Stimulated activated CD4-positive, alpha-beta T cell treated with anti-CD3 and anti-CD28 coated beads, Interleukin-1b, Interleukin-23, amount 100 ng/mL, for 24 hours (primary cell): ENCODE measurements at regions not wholly inside any gene's neighbourhood (a gene's known extent, or its start where the extent isn't known, plus 50 kb on each side); places are given as distances from the start of the nearest gene placed in this dataset.
"Not testable (repeated sequence)": the region's sequence is repeated elsewhere in the genome, so short reads cannot be mapped to it uniquely, and the experiment has no call there.

Source experiments
- DNase-seq, 4 experiments: peaks; one replicate each; pipeline ENCODE4 v3.0.0-alpha.2; 2020; ENCODE audit warnings: low read depth in 4 of 4, low spot score in 1 of 4

DNA sequence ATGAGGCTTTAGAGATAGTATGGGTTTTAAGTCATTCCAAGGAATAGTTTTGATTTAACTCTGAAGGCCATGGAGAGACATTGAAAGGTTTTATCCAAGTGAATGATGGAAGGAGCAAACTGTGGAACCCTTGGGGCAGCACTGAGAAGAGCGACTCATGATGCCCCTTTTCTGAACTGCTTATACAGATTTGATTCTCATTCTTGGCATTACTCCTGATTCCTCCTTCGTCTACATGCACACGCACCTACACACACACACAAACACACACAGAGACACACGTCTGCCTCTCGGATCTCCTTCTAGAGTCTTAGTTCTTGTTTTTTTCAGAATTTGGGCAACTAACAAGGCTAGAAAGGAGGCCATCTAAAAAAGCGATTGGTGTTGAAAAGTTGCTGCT is 94.1 kb upstream of the TPTE start:
- not testable (repeated sequence) for DNase-seq

DNA sequence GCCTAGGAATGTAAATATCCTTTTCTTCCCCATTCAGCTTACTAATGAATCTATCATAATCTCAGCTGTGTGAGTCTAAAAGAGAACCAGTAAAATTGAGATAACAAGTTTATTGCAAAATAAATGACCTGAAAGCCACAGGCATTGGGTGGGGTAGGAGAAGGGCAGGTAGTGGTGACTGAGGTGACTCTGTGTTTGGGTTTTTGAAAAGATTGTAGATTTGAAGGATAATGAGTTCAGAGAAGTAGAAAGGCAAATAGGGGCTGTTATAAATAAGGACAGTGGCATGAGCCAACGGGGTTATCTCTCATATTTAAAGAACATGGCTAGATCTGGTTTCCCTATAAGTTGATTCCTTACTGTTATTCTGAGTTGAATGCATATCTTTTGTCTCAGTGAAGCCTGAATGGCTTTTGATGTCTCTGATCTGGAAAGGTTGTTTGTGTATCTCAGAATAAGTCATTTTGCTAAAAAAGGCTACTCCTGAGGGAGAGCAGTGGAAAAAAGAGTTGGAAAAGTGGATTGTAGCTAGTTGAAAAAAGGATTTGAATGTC is 92.3 kb upstream of the TPTE start:
- not testable (repeated sequence) for DNase-seq

DNA sequence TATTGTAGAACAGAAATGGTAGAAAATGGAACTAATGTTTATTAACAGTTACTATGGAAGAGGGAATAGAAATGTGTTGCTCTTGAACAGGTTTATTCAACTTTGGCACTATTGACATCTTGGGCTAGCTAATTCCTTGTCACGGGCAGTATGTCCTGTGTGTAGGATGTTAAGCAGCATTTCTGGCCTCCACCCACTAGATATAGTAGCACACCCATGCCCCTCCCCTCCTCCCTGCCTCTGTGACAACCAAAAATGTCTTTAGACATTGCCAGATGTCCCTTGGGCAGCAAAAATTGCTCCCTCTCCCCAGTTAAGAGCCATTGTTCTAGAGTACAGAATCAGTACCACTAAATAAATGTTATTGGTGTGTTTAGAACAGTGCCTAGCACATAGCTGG is 91.4 kb upstream of the TPTE start:
- DNase-seq: no peak

DNA sequence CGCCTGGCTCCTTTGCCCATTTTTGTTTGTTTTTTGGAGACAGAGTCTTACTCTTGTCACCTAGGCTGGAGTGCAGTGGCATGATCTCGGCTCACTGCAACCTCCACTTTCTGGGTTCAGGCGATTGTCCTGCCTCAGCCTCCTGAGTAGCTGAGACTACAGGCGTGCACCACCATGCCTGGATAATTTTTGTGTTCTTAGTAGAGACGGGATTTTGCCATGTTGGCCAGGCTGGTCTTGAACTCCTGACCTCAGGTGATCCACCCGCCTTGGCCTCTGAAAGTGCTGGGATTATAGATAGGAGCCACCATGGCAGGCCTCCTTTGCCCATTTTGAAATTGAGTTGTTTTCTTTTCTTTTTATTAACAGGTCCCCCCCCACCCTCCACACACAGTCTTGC is 89.4 kb upstream of the TPTE start:
- DNase-seq: not testable (repeated sequence)

DNA sequence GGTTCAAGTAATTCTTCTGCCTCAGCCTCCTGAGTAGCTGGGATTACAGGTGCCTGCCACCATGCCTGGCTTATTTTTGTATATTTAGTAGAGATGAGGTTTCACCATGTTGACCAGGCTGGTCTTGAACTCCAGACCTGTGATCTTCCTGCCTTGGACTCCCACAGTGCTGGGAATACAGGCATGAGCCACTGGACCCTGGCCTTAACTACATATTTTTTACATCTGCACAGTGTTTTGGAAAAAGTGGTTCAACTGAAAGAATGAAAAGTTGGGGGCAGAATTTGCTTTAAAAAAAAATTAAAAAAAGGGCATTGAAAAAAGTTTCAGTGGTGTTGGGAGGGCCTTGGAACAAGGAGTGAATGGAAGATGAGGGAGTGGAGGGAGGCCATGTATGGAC is 88.9 kb upstream of the TPTE start:
- not testable (repeated sequence) for DNase-seq

DNA sequence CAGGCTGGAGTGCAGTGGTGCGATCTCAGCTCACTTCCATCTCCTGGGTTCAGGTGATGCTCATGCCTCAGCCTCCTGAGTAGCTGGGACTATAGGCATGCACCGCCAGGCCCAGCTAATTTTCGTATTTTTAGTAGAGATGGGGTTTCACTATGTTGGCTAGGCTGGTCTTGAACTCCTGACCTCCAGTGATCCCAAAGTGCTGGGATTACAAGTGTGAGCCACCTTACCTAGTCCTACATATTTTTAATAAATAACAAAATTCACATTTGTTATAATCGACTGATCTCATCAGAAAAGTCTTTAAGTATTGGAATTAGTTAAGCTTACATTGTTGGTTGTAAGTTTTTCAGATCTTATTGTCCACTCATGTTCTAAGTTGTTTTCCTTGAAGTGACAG is 83.4 kb upstream of the TPTE start:
- not testable (repeated sequence) for DNase-seq

DNA sequence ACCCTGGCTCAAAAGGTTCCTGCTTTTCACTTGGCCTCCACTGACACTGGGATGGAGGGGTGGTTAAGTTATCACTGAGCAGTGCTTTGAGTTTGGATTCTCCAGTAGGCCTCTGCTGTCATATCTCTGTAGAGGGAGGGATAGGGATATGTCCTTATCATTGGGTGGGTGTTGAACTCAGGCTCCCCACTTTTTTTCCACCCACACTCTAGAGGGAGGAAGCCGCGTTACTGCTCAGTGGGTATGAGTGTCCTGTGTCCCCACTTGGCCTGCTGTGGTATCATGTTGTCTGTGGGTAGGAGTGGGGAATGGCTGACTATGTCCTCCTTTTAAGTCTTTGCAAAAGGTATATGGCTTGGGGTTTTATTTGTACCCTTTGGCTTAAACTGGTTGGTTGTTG is 80.7 kb upstream of the TPTE start:
- DNase-seq: not testable (repeated sequence)

DNA sequence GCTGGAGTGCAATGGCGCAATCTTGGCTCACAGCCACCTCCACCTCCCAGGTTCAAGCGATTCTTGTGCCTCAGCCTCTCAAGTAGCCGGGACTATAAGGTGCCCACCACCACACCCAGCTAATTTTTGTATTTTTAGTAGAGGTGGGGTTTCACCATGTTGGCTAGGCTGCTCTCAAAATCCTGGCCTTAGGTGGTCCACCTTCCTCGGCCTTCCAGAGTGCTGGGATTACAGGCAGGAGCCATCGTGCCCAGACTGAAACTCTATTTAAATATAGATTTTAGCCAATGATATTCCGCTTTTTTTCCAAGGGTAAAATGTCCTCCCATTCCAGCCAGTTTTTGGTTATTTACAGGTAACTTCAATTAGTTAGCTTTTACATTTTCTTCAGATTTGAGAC is 79.4 kb upstream of the TPTE start:
- DNase-seq: not testable (repeated sequence)

DNA sequence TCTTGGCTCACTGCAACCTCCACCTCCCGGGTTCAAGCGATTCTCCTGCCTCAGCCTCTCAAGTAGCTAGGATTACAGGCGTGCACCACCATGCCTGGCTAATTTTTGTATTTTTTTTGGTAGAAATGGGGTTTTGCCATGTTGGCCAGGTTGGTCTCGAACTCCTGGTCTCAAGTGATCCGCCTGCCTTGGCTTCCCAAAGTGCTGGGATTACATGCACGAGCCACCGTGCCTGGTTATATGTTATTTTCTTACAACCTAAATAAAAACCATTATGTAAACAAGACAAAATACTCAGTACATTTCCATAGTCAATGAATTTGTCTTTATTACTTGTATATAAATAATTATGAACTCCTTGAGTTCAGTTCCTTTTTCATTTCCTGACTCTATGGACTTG is 75.7 kb upstream of the TPTE start:
- DNase-seq: not testable (repeated sequence)

DNA sequence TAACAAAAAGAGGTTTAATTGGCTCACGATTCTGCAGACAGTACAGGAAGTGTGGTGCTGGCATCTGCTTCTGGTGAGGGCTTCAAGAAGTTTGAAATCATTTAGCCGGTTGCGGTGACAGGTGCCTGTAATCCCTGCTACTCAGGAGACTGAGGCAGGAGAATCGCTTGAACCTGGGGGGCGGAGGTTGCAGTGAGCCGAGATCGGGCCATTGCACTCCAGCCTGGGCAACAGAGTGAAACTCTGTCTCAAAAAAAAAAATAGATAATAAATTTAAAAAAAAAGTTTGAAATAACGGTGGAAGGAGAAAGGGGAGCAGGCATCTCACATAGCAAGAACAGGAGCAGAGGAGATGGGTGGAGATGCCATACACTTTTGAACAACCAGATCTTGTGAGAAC is 71.9 kb upstream of the TPTE start:
- DNase-seq: not testable (repeated sequence)

DNA sequence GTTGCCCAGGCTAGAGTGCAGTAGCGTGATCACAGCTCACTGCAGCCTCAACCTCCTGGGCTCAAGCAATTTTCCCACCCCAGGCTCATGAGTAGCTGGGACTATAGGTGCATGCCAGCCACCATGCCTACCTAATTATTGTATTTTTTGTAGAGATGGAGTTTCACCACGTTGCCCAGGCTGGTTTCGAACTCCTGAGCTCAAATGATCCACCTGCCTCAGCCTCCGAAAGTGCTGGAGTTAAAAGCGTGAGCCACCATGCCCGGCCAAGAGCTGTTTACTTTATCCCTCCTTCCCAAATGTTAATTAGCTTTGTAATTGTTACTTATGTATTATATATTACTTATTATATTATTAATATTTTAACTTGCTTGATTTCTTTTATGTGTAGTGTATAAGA is 70.1 kb upstream of the TPTE start:
- DNase-seq: not testable (repeated sequence)

DNA sequence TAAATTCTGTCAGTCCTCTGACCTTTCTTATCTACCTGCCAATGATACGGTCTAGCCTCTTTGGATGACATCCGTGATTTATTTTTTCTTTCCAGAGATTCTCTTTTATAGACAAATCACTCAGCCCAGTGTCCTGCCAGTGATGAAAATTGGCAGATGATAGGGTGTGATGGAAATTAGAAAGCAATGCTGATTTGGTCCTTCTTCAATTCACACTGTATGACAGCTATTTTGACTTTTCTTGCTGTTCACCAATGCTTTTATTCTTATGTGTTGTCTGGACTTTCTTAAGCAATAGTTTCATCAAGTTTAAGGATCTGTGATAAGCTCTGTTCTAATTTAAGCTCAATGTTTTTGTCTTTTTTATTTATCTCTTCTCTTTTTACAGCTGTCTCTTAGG is 63.6 kb upstream of the TPTE start:
- not testable (repeated sequence) for DNase-seq

DNA sequence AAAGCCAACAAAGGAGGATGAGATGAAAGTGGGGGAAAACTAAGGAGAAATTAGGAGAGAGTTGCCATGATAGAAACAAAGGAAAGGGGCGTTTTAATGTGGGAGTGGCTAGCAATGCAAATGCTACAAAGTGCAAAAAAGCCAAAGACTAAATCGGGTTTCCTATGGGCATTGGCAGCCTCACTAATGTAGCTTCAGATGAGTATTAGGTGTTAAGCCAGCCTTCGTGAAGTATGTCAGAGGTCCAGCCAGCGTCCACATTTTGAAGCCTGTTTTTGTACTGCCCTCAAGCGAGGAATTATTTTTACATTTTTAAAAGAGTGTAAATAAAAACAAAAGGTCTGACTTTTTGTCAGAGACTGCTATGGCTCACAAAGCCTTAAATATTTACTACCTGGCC is 60.4 kb upstream of the TPTE start:
- DNase-seq: not testable (repeated sequence)

DNA sequence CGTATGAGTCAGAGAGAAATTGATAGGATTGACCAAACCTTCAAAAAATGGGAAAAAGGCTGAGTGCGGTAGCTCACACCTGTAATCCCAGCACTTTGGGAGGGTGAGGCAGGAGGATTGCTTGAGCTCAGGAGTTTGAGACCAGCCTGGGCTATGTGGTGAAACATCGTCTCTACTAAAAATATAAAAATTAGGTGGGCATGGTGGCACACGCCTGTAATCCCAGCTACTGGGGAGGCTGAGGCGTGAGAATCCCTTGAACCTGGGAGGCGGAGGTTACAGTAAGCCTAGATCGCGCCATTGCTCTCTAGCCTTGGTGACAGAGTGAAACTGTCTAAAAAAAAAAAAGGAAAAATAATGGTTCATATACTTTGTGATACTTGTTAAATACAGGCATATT is 59.9 kb upstream of the TPTE start:
- not testable (repeated sequence) for DNase-seq

DNA sequence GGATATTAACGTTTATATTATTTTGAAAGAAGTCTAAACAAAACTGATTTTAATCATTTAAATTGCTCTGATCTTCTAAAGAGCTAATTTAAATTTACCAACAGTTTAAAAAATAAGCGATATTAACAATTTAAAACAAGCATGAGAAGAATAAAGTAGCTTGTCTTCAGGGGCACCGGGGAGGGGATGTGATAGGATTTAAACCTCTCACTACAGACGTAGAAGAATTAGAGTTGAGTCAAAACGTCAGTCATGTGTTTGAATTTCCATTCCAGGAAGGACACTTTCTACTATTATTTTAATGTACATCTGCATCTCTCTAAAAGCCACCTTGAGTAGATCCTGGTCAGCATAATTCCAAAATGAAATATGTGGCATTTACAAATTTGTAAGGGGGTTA is 58.2 kb upstream of the TPTE start:
- no peak for DNase-seq

DNA sequence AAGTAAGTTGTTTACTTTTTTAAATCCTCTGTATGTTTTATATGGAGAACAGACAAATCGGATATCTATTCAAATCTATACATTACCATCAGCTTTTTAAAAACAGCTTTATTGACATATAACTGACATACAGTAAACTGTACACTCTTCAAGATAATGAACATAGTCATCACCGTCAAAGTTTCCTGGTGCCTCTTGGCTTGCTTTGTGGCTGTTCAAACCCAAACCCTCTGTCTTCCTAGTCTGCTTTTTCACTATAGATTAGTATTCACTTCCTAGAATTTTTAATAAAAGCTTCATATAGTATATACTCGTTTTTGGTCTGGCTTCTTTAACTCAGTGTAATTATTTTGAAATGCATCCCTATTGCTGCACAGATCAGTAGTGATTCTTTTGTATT is 56.4 kb upstream of the TPTE start:
- no peak for DNase-seq

DNA sequence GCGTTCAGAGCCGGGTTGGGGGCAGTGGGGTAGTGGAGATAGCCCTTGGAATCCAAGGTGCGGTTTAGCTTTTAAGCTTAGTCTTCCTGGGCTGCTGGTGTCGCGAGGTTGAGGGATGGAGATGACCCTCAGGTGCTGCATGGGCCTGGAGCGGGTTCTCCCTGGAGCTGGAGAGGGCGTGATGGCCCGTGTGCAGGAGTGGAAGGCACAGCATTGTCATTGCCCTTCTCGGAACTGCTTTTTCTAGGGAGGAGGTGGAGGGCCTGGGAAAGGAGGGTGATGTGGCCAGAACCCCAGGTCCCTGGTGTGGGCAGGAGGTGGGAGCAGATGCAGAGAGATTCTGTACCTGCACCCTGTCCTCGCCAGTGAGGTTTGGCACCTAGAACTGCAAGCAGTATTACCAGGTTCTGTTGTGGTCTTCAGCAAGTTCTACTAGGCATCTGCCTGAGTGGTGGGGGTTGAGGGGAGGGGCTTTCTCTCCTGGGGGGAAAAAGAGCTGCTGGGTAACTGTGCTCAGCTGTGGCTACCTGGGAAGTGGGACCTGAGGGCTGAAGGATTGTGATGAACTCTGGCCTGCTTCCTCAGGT is 55.8 kb upstream of the TPTE start:
- not testable (repeated sequence) for DNase-seq

DNA sequence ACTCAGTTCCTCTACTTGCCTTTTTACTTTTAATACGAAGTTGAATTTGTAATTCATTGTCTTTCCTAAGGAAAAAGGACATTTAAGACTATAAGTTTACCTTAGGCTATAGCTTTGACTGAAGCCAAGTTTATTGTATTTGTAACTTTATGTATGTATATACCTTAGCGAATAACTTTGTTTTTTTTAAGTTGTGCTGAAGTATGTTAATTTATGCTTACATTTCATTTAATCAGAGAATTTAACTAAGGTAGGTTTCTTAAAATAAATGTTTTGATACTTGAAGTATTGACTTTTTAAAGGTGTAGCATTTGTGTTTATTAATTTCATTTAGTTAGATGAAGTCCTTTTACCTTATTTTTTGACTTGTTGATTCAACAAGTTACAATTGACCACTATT is 55.2 kb upstream of the TPTE start:
- no peak for DNase-seq
